Neuron (in vitro differentiated cells): ENCODE measurements at regions not wholly inside any gene's neighbourhood (a gene's known extent, or its start where the extent isn't known, plus 50 kb on each side); places are given as distances from the start of the nearest gene placed in this dataset.
"Not testable (repeated sequence)": the region's sequence is repeated elsewhere in the genome, so short reads cannot be mapped to it uniquely, and the experiment has no call there.

Experiments
- H2AFZ ChIP-seq: one replicate; pipeline ENCODE4 v1.6.1; 2013; ENCODE audit warnings: low read depth, mild to moderate bottlenecking, inconsistent platforms, low read length, moderate library complexity
- H3K27me3 ChIP-seq: one replicate; pipeline ENCODE4 v1.6.1; 2013; ENCODE audit warnings: low read length; ENCODE audit not compliant: insufficient read depth
- H3K36me3 ChIP-seq: one replicate; pipeline ENCODE4 v1.6.1; 2013; ENCODE audit warnings: low read length; ENCODE audit not compliant: insufficient read depth
- H3K4me1 ChIP-seq: one replicate; pipeline ENCODE4 v1.6.1; 2013; ENCODE audit warnings: low read length; ENCODE audit not compliant: insufficient read depth
- H3K4me3 ChIP-seq: 2 replicates; pipeline ENCODE4 v1.5.1; 2013; ENCODE audit warnings: mild to moderate bottlenecking, low read length, moderate library complexity
- H3K9me3 ChIP-seq: one replicate; pipeline ENCODE4 v1.6.1; 2013; ENCODE audit warnings: low read length

- Histone ChIP-seq H3K27me3 (peaks cover 14% of the 10 kb centered on the region), H3K4me1 (no peaks in the 10 kb centered on the region), H2AFZ (no peak overlapping the region), H3K9me3 (no peaks in the 10 kb centered on the region), H3K36me3 (no peaks in the 10 kb centered on the region), H3K4me3 (no peak overlapping the region)
Observed at GRCh38 chr14:23725528-23725927, 89.4 kb downstream of the DHRS2 start.

- no peaks in the 10 kb centered on the region for H3K36me3 ChIP-seq
- H3K4me1 ChIP-seq: no peaks in the 10 kb centered on the region
- H3K4me3 ChIP-seq: no peak overlapping the region
- H2AFZ ChIP-seq: no peak overlapping the region
- H3K27me3 ChIP-seq: peaks cover 8% of the 10 kb centered on the region
- H3K9me3 ChIP-seq: no peaks in the 10 kb centered on the region
Observed at GRCh38 chr14:23725980-23726710, 90.0 kb downstream of the DHRS2 start.

GRCh38 chr14:23727566-23728335 lies 91.6 kb downstream of the DHRS2 start:
- no peaks in the 10 kb centered on the region for H3K36me3 ChIP-seq
- H3K4me1 ChIP-seq: no peaks in the 10 kb centered on the region
- no peaks in the 10 kb centered on the region for H3K9me3 ChIP-seq
- H3K27me3 ChIP-seq: peaks cover 2% of the 10 kb centered on the region
- no peak overlapping the region for H2AFZ ChIP-seq
- no peak overlapping the region for H3K4me3 ChIP-seq

- no peak overlapping the region for H2AFZ ChIP-seq
- no peaks in the 10 kb centered on the region for H3K27me3 ChIP-seq
- no peaks in the 10 kb centered on the region for H3K9me3 ChIP-seq
- H3K4me3 ChIP-seq: no peak overlapping the region
- H3K4me1 ChIP-seq: no peaks in the 10 kb centered on the region
- H3K36me3 ChIP-seq: no peaks in the 10 kb centered on the region
Observed at GRCh38 chr14:23728791-23729190, 92.6 kb downstream of the DHRS2 start.

- H3K4me1 ChIP-seq: no peaks in the 10 kb centered on the region
- H2AFZ ChIP-seq: no peak overlapping the region
- no peak overlapping the region for H3K4me3 ChIP-seq
- H3K9me3 ChIP-seq: no peaks in the 10 kb centered on the region
- H3K27me3 ChIP-seq: no peaks in the 10 kb centered on the region
- H3K36me3 ChIP-seq: no peaks in the 10 kb centered on the region
Observed at GRCh38 chr14:23729720-23730387, 93.7 kb downstream of the DHRS2 start.

GRCh38 chr14:23735394-23735793 lies 99.2 kb downstream of the DHRS2 start:
- Histone ChIP-seq H3K4me3 (no peak overlapping the region), H2AFZ (no peak overlapping the region), H3K4me1 (no peaks in the 10 kb centered on the region), H3K9me3 (no peaks in the 10 kb centered on the region), H3K27me3 (no peaks in the 10 kb centered on the region), H3K36me3 (no peaks in the 10 kb centered on the region)

- H2AFZ ChIP-seq, H3K9me3 ChIP-seq, H3K4me1 ChIP-seq, H3K4me3 ChIP-seq, H3K27me3 ChIP-seq, H3K36me3 ChIP-seq: not testable (repeated sequence)
Observed at GRCh38 chr14:23744368-23744767, 108.2 kb downstream of the DHRS2 start.

GRCh38 chr14:23750357-23750756 lies 114.2 kb downstream of the DHRS2 start:
- Histone ChIP-seq H3K4me1 (no peaks in the 10 kb centered on the region), H3K36me3 (no peaks in the 10 kb centered on the region), H3K4me3 (no peak overlapping the region), H3K9me3 (no peaks in the 10 kb centered on the region), H2AFZ (no peak overlapping the region), H3K27me3 (peaks cover 13% of the 10 kb centered on the region)

- H3K27me3 ChIP-seq: peaks cover 13% of the 10 kb centered on the region
- H2AFZ ChIP-seq: no peak overlapping the region
- no peaks in the 10 kb centered on the region for H3K36me3 ChIP-seq
- no peaks in the 10 kb centered on the region for H3K9me3 ChIP-seq
- H3K4me3 ChIP-seq: no peak overlapping the region
- H3K4me1 ChIP-seq: no peaks in the 10 kb centered on the region
Observed at GRCh38 chr14:23751616-23752015, 115.5 kb downstream of the DHRS2 start.

- no peak overlapping the region for H2AFZ ChIP-seq
- no peak overlapping the region for H3K4me3 ChIP-seq
- H3K27me3 ChIP-seq: no peaks in the 10 kb centered on the region
- H3K36me3 ChIP-seq: no peaks in the 10 kb centered on the region
- H3K4me1 ChIP-seq: no peaks in the 10 kb centered on the region
- H3K9me3 ChIP-seq: no peaks in the 10 kb centered on the region
Observed at GRCh38 chr14:23763394-23763793, 127.2 kb downstream of the DHRS2 start.

GRCh38 chr14:23766737-23767401 lies 130.7 kb downstream of the DHRS2 start:
- H3K4me1 ChIP-seq: no peaks in the 10 kb centered on the region
- H3K4me3 ChIP-seq: no peak overlapping the region
- H3K27me3 ChIP-seq: no peaks in the 10 kb centered on the region
- H3K9me3 ChIP-seq: no peaks in the 10 kb centered on the region
- H2AFZ ChIP-seq: no peak overlapping the region
- no peaks in the 10 kb centered on the region for H3K36me3 ChIP-seq

- not testable (repeated sequence) for H2AFZ ChIP-seq, H3K27me3 ChIP-seq, H3K4me3 ChIP-seq, H3K9me3 ChIP-seq, H3K36me3 ChIP-seq, H3K4me1 ChIP-seq
Observed at GRCh38 chr14:23769221-23769728, 133.1 kb downstream of the DHRS2 start.

GRCh38 chr14:23773981-23774380 lies 137.8 kb downstream of the DHRS2 start:
- Histone ChIP-seq H3K4me1 (peaks cover 2% of the 10 kb centered on the region), H3K4me3 (no peak overlapping the region), H3K36me3 (no peaks in the 10 kb centered on the region), H2AFZ (no peak overlapping the region), H3K9me3 (no peaks in the 10 kb centered on the region), H3K27me3 (no peaks in the 10 kb centered on the region)
